A549 (cell line): ENCODE measurements at regions not wholly inside any gene's neighbourhood (a gene's known extent, or its start where the extent isn't known, plus 50 kb on each side); places are given as distances from the start of the nearest gene placed in this dataset.

ENCODE experiments used
- ATAC-seq, 2 experiments: fragments of 200-7000 bp in 1 of 2; fragments of >200 bp in 1 of 2; cut with Nextera tagmentation in 1 of 2; cut with Tn5 transposase in 1 of 2; 3 replicates each; pipeline versions ENCODE4 v1.8.0 to v1.9.1; 2018 to 2020; ENCODE audit warnings: mild to moderate bottlenecking in 1 of 2, moderate library complexity in 1 of 2
- CTCF ChIA-PET: fragments of 300-600 bp; sonication (Branson Sonifier 250); formaldehyde crosslinking; extraction: SDS; loops from one replicate; lab custom pipeline; 2021; ENCODE audit warnings: antibody characterized with exemption, inconsistent platforms; lab: Yijun Ruan, JAX
- POLR2A ChIA-PET: fragments of 350-600 bp; formaldehyde crosslinking; extraction: SDS; loops from one replicate; lab custom pipeline; 2021; ENCODE audit warnings: antibody characterized with exemption, inconsistent platforms; lab: Yijun Ruan, JAX
- DNase-seq, 2 experiments: peaks; one replicate each; pipeline versions ENCODE4 v3.0.0 to v3.0.0-alpha.2; 2011 to 2016; ENCODE audit warnings: low read depth in 1 of 2, low spot score in 1 of 2
- FAIRE-seq: peaks from 2 replicates; lab custom pipeline; 2011; peaks lifted over from hg19 to GRCh38; lab: Jason Lieb, UNC
- H3K27ac ChIP-seq, 2 experiments: fragments of >200 bp; sonication (Bioruptor Twin); formaldehyde crosslinking; 3 replicates each; pipeline ENCODE4 v1.5.1; 2016 to 2017
- H3K4me1 ChIP-seq: fragments of >200 bp; sonication (Bioruptor Twin); formaldehyde crosslinking; 3 replicates; pipeline ENCODE4 v1.6.1; 2016
- H3K4me2 ChIP-seq: fragments of >200 bp; sonication (Bioruptor Twin); formaldehyde crosslinking; 3 replicates; pipeline ENCODE4 v1.6.1; 2016
- H3K4me3 ChIP-seq: fragments of >200 bp; sonication (Bioruptor Twin); formaldehyde crosslinking; 3 replicates; pipeline ENCODE4 v1.5.1; 2016
- H3K9me3 ChIP-seq: fragments of >200 bp; sonication (Bioruptor Twin); formaldehyde crosslinking; 3 replicates; pipeline ENCODE4 v1.6.1; 2016
- BHLHE40 ChIP-seq: IDR thresholded peaks from 2 replicates; pipeline ENCODE4 v1.6.1; 2012; ENCODE audit warnings: low read depth, low read length, inconsistent platforms
- CBX2 ChIP-seq: fragments of 200-600 bp; sonication (generic); IDR thresholded peaks from 2 replicates; pipeline ENCODE4 v1.6.1; 2016; ENCODE audit warnings: low read depth, mild to moderate bottlenecking, borderline replicate concordance
- CEBPB ChIP-seq, 2 experiments: fragments of >200 bp in 1 of 2; sonication (Bioruptor Twin) in 1 of 2; formaldehyde crosslinking in 1 of 2; IDR thresholded peaks; 2 replicates each; pipeline ENCODE4 v1.6.1; 2012 to 2016
- CHD4 ChIP-seq: fragments of 200-600 bp; sonication (generic); IDR thresholded peaks from 2 replicates; pipeline ENCODE4 v1.6.1; 2016; ENCODE audit warnings: antibody characterized with exemption, mild to moderate bottlenecking, borderline replicate concordance
- EP300 ChIP-seq, 2 experiments: fragments of >200 bp; sonication (Bioruptor Twin); formaldehyde crosslinking; IDR thresholded peaks; 2 replicates in 1 of 2; 3 replicates in 1 of 2; pipeline ENCODE4 v1.6.1; 2016 to 2017
- GATA3 ChIP-seq: IDR thresholded peaks from 2 replicates; pipeline ENCODE4 v1.6.1; 2012; ENCODE audit warnings: borderline replicate concordance
- HDAC2 ChIP-seq: fragments of 200-600 bp; sonication (generic); IDR thresholded peaks from 2 replicates; pipeline ENCODE4 v1.6.1; 2016
- HOXA7 ChIP-seq: fragments of 250-450 bp; sonication (Bioruptor Pico); IDR thresholded peaks from 2 replicates; pipeline ENCODE4 v1.5.0; 2020; ENCODE audit warnings: mild to moderate bottlenecking, moderate library complexity
- HOXB13 ChIP-seq: fragments of 250-450 bp; sonication (Bioruptor Pico); IDR thresholded peaks from 2 replicates; pipeline ENCODE4 v1.5.0; 2020; ENCODE audit warnings: low read depth, mild to moderate bottlenecking, moderate library complexity
- KDM5A ChIP-seq: fragments of 200-600 bp; sonication (generic); IDR thresholded peaks from 2 replicates; pipeline ENCODE4 v1.6.1; 2016; ENCODE audit warnings: antibody characterized with exemption, mild to moderate bottlenecking
- MAZ ChIP-seq: fragments of 150-350 bp; IDR thresholded peaks from 2 replicates; pipeline ENCODE4 v1.6.1; 2014; ENCODE audit warnings: antibody characterized with exemption, low read depth, low read length, borderline replicate concordance
- MYC ChIP-seq: IDR thresholded peaks from 2 replicates; pipeline ENCODE4 v1.6.1; 2012; ENCODE audit warnings: mild to moderate bottlenecking, inconsistent platforms, low read length, improper control_type of control experiment, borderline replicate concordance
- NPAS2 ChIP-seq: fragments of 250-450 bp; sonication (Bioruptor Pico); IDR thresholded peaks from 2 replicates; pipeline ENCODE4 v1.8.0; 2022; ENCODE audit warnings: mild to moderate bottlenecking, moderate library complexity, borderline replicate concordance
- SREBF2 ChIP-seq: fragments of 450-650 bp; IDR thresholded peaks from 2 replicates; pipeline ENCODE4 v1.6.1; 2014; ENCODE audit warnings: mild to moderate bottlenecking, moderate library complexity
- ZFP36 ChIP-seq: fragments of 450-650 bp; IDR thresholded peaks from 2 replicates; pipeline ENCODE4 v1.6.1; 2014; ENCODE audit warnings: borderline replicate concordance; ENCODE audit not compliant: partially characterized antibody
- ZSCAN20 ChIP-seq: fragments of 250-450 bp; sonication (Bioruptor Pico); IDR thresholded peaks from 2 replicates; pipeline ENCODE4 v1.8.0; 2022; ENCODE audit warnings: mild to moderate bottlenecking, moderate library complexity
- WGBS: methylation state at CpG from one replicate; pipeline ENCODE4 v1.1.6; 2017; ENCODE audit errors: missing lambda C conversion rate; 5-methylcytosine and 5-hydroxymethylcytosine counted together
- TF ChIP-seq, protein P1 (sequence below): IDR thresholded peaks from 2 replicates; pipeline ENCODE4 v1.6.1; 2012
- TF ChIP-seq, protein P2 (sequence below): fragments of >200 bp; sonication (Bioruptor Twin); formaldehyde crosslinking; IDR thresholded peaks from 3 replicates; pipeline ENCODE4 v1.6.1; 2016
- TF ChIP-seq, protein P3 (sequence below): fragments of >200 bp; sonication (Bioruptor Twin); formaldehyde crosslinking; IDR thresholded peaks from 3 replicates; pipeline ENCODE4 v1.5.1; 2016
- TF ChIP-seq, protein P4 (sequence below): fragments of 250-450 bp; sonication (Bioruptor Pico); IDR thresholded peaks from 2 replicates; pipeline ENCODE4 v1.5.0; 2021; ENCODE audit warnings: mild to moderate bottlenecking, moderate library complexity, borderline replicate concordance
- TF ChIP-seq, protein P5 (sequence below): IDR thresholded peaks from 2 replicates; pipeline ENCODE4 v1.6.1; 2012; ENCODE audit warnings: low read depth, borderline replicate concordance

DNA sequence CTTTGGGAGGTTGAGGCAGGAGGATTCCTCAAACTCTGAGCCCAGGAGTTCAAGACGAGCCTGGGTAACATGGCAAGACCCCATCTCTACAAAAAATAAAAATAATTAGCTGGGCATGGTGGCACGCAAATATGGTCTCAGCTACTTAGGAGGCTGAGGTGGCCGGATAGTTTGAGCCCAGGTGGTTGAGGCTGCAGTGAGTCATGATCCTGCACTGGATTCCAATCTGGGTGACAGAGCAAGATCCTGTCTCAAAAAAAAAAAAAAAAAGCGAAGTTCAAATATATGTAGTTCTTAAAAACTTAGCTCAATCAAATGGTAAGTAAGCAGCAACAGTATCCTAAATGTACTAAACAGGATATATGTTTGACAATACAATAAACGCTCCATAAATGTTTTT, 85.5 kb upstream of the SSTR1 start:
- H3K9me3 ChIP-seq: no peaks in the 10 kb centered on the region
- no peak for DNase-seq
- CTCF ChIA-PET: no interaction called here

DNA sequence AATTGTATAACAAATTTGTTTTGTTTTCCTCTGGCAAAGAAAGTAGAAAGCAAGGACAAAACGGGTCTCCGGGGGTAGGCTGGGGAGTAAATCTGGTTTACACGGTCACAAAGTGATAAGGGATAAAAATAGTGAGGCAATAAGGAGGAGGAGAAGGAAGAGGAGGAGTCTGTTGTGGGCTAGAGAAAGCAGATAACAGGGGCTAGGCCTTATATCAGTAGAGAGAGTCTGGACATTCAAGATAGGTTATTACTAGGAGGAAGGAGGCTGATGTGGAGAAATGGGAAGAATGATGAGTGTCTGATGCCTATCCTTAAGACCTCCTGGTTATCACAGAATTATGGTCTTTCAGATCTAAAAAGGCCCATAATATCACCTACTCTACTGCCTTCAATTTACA, 83.2 kb upstream of the SSTR1 start:
- DNase-seq (no peak), FAIRE-seq (no peak), ATAC-seq (no peak)
- Histone ChIP-seq H3K27ac (no peak overlapping the region), H3K4me1 (no peaks in the 10 kb centered on the region), H3K9me3 (no peaks in the 10 kb centered on the region), H3K4me3 (no peak overlapping the region), H3K4me2 (no peak overlapping the region)
- ChIA-PET POLR2A (no interaction called here), CTCF (no interaction called here)
- TF ChIP-seq ZSCAN20 (CRISPR knock-in tag) (no peak), NPAS2 (CRISPR knock-in tag) (no peak), BHLHE40 (no peak), HDAC2 (no peak), MYC (no peak), EP300 (IDR thresholded peaks at IDR 0.05) (no peak), CHD4 (no peak), MAZ (no peak), ZFP36 (no peak), CBX2 (no peak), HOXA7 (no peak), HOXB13 (CRISPR knock-in tag) (no peak), CEBPB (IDR thresholded peaks at IDR 0.05) (no peak)
- TF ChIP-seq, protein P1, sequence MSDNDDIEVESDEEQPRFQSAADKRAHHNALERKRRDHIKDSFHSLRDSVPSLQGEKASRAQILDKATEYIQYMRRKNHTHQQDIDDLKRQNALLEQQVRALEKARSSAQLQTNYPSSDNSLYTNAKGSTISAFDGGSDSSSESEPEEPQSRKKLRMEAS: no peak
- TF ChIP-seq, protein P2, sequence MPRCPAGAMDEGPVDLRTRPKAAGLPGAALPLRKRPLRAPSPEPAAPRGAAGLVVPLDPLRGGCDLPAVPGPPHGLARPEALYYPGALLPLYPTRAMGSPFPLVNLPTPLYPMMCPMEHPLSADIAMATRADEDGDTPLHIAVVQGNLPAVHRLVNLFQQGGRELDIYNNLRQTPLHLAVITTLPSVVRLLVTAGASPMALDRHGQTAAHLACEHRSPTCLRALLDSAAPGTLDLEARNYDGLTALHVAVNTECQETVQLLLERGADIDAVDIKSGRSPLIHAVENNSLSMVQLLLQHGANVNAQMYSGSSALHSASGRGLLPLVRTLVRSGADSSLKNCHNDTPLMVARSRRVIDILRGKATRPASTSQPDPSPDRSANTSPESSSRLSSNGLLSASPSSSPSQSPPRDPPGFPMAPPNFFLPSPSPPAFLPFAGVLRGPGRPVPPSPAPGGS: no peak
- TF ChIP-seq, protein P3, sequence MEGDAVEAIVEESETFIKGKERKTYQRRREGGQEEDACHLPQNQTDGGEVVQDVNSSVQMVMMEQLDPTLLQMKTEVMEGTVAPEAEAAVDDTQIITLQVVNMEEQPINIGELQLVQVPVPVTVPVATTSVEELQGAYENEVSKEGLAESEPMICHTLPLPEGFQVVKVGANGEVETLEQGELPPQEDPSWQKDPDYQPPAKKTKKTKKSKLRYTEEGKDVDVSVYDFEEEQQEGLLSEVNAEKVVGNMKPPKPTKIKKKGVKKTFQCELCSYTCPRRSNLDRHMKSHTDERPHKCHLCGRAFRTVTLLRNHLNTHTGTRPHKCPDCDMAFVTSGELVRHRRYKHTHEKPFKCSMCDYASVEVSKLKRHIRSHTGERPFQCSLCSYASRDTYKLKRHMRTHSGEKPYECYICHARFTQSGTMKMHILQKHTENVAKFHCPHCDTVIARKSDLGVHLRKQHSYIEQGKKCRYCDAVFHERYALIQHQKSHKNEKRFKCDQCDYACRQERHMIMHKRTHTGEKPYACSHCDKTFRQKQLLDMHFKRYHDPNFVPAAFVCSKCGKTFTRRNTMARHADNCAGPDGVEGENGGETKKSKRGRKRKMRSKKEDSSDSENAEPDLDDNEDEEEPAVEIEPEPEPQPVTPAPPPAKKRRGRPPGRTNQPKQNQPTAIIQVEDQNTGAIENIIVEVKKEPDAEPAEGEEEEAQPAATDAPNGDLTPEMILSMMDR: no peak
- WGBS: 28% methylated on average over 3 of the region's 3 CpGs

More for the DNA sequence above, 85.5 kb upstream of the SSTR1 start:
- ATAC-seq: no peak
- Histone ChIP-seq H3K27ac (no peak overlapping the region), H3K4me1 (no peaks in the 10 kb centered on the region), H3K4me3 (no peak overlapping the region), H3K4me2 (no peak overlapping the region)
- 37% methylated on average over 5 of the region's 5 CpGs for WGBS
- TF ChIP-seq SREBF2 (no peak), HDAC2 (no peak), GATA3 (no peak), KDM5A (no peak)
- TF ChIP-seq, protein P4, sequence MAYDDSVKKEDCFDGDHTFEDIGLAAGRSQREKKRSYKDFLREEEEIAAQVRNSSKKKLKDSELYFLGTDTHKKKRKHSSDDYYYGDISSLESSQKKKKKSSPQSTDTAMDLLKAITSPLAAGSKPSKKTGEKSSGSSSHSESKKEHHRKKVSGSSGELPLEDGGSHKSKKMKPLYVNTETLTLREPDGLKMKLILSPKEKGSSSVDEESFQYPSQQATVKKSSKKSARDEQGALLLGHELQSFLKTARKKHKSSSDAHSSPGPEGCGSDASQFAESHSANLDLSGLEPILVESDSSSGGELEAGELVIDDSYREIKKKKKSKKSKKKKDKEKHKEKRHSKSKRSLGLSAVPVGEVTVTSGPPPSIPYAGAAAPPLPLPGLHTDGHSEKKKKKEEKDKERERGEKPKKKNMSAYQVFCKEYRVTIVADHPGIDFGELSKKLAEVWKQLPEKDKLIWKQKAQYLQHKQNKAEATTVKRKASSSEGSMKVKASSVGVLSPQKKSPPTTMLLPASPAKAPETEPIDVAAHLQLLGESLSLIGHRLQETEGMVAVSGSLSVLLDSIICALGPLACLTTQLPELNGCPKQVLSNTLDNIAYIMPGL (CRISPR knock-in tag): no peak
- TF ChIP-seq, protein P1: no peak
- TF ChIP-seq, protein P5, sequence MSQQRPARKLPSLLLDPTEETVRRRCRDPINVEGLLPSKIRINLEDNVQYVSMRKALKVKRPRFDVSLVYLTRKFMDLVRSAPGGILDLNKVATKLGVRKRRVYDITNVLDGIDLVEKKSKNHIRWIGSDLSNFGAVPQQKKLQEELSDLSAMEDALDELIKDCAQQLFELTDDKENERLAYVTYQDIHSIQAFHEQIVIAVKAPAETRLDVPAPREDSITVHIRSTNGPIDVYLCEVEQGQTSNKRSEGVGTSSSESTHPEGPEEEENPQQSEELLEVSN: no peak
- POLR2A ChIA-PET: no interaction called here
- FAIRE-seq: no peak
